ENCODE measurements at regions not wholly inside any gene's neighbourhood (a gene's known extent, or its start where the extent isn't known, plus 50 kb on each side); places are given as distances from the start of the nearest gene placed in this dataset.

DNA sequence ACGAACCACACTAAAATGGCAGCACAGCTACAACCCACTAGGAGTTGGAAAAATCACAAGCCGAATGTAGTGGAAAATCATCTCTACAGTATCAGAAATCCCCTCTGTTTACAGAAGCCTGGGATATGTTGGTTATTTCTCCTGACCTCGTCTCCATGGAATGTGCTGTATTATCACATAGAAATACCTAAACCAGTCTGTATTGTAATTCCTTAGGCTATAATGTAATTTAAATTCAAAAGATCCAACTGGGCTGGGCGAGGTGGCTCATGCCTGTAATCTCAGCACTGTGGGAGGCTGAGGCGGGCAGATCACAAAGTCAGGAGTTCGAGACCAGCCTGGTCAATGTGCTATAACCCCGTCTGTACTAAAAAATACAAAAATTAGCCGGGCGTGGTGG lies 244.8 kb upstream of the MPDZ start:
- DNase-seq: no peak

DNA sequence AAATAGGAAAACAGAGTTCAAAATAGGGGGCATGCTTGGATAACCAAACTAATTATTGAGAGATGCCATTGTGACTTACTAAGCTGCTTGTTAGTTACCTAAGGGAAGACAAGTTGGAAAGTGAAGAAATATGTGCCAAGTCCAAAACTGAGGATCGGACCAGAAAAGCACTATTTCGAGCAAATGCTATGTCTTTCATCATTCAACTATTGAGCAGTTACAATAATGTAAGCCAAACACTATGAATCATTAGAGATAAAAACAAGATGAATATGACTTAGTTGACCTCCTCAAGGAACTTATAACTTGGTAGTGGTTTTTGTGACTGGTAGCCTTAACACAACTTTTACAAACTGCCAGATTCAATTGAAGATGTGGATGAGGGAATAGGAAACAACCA lies 240.6 kb upstream of the MPDZ start:
- no peak for DNase-seq

DNA sequence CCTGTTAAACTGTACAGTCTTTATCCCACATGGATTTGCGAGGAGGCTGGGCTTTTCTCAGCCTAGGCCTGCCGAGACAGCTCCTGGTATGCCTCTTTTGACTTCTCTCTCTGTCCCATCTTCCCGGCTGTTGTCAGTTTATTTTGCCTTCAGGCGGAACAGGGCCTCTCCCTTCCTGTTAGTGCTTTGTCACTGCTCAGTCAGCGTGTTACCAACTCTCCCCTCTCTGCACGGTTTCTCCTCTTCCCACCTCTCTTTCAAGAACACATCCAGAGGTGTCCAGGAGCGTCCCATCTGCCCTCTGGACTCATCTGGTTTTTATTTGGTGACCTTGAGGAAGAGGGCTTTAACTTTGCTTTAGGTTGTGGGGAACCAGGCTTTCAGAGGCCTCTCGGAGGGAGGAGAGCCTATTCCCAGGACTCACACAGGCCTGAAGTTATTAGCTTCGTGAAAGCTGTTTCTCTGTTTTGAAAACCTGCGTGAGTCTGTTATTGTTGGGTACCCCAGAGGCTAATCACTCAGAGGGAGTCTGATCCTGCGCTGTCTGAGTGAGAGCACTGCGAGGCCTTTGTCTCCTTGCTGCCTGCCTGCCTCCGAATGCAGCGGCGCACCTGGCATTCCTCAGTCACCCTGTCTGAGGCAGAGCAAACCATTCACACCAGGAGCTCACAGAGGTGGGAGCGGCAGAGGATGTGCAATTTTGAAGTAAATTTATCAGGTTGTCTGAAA lies 234.4 kb upstream of the MPDZ start:
- DNase-seq: no peak

DNA sequence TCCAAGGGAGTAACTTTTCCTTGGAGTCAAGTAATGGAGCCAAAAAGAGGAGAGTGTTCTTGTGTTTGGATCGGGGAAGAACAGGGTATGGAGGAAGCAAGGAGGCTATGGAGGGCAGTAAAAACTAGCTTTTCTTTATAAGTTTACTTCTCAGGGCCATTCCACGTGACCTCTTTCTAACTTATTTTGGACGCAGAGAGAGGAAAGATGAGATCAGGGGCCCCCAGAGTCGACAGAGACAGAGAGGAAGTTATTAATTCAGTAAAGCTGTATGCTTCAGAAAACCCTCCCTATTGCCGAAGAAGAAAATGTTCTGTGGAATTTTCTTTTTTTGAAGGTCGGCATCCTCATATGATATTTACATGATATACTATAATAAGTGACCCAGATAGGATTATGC lies 233.8 kb upstream of the MPDZ start:
- DNase-seq: no peak

DNA sequence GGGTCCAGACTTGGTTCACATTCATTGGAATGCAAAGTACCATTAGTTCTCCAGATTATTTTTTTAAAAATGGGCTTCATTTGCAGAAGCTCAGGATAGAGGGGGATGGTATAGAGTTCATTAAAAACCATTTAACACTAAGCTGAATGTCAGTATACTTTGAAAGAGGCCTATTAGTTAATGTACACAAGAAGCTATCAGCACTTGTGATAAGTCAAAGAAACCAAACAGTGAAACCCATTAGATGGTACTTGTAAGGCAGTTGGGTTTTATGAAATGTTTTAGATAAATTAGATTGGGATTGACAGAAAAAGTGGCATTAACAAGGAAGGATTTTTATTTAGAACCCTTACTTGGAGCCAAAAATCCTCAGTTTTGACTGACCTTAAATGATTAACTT lies 229.2 kb upstream of the MPDZ start:
- DNase-seq: no peak

DNA sequence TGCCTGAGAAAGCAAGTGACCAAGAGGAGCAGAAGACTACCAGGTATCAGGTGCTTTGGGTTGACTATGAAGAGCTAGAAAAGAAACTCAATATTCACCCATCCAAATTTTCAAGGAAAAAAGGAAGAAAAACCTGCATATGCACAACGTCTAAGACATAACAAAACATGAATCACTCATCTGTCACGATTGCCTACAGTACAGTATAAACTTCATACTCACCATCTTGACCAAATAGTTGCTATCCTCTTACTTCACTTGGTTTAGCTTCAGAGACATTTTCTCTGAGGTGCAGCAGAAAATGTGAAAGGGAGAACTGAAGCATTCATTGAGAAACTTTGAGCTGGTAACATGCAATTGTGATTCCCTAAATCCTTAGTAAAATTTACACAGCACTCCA lies 228.6 kb upstream of the MPDZ start:
- no peak for DNase-seq

DNA sequence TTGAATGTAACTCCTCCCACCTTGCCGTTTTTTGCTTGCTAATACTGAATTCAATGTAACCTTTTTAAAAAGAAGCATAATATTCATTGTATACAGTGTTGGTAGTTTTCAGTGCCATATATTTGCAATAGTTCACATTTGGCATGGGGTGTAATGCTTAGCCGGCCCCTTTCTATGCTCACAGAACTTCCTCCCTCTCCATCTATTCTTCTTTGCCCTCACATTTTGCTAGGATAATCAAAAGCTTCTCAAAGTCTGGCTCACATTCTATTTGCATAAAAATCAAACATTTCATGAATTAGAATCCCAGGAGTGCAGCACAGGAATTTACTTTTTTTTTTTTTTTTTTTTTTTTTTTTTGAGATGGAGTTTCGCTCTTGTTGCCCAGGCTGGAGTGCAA lies 226.3 kb upstream of the MPDZ start:
- DNase-seq: no peak

DNA sequence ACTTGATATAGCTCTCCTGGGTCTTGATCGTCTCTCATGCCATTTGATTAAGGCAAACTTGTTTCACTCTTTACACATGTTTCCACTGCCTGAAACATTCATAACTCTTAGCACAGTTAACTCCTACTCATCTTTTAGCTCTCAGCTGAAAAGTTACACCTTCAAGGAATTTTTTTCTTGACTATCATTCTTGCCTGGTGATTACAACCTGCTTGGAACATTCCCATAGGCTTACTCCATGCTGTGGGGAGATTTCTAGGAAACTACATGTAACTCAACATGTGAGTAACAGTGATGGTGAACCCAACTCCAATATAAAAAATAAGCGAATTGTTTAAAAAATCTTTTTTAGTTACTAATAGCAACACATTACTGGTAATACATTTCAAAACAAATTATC lies 224.1 kb upstream of the MPDZ start:
- DNase-seq: no peak

DNA sequence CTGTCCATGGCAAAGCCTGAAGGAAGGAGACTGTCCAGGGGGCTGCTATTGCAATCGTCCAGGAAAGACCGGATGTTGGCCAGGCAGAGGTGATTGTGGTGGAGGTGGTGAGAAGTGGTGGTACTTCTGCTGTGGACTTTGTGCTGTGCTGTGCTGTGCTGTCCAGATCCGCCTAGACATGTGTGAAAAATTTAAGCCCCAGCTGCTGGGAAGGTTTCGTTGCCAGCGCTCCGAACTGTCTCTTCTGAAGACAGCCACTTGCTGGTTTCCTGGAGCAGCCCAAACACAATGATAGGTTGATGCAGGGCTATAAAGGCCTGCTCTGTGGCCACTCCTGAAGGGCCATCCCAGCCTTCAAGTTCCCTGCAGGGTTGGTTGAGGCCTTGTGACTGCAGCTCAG lies 223.0 kb upstream of the MPDZ start:
- no peak for DNase-seq

DNA sequence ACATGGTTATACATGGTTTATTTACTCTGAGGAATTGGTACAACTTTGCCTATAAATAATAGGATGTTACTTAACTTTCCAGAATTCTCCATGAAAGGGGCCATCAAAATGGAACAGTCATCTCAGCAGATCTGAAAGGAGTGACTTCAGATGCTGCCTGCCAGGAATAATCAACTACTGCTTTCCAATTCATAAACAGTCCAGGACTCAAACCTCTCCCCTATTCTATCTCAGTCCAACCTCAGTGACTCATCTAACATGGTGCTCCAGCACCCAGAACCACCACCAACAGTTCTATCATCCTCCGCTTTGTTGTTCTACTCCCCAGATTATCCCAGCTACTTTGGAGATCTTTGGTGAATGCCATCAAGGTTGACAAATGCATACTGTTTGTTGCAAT lies 221.5 kb upstream of the MPDZ start:
- no peak for DNase-seq

DNA sequence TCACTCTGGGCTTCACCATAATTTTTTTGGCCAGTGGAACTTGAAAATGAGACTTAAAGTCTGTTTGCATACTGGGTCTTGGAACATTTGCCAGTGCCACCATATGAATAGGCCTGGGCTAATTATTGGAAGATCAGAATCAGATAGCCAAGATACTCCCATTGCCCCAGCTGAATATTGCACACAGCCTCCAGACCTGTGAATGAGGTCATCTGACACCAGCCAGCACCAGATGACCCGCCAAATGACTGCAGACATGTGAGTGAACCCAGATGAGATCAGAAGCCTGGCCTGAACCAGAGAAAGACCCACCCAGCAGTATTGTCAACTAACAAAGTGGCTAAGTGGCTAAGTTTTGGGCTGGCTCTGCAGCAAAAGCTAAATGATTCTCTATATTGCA lies 220.5 kb upstream of the MPDZ start:
- no peak for DNase-seq

DNA sequence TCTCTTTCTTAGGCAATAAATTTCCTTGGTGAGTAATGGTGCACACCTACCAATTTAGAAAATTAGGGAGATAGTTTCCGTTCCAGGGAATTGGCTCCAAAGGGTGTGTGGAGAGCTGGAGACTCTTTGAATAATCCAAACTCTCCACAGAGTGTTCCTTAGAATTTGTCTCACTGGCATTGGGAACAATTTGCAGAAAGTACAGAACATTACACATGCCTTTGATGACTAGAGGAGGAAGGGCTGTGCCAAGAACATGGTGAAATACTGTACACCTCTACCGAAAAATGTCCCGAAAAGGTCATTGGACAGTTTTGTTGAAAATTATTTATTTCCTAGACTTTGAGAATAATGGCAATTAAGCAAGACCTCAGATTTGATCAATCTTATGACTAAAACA lies 214.2 kb upstream of the MPDZ start:
- DNase-seq: no peak

DNA sequence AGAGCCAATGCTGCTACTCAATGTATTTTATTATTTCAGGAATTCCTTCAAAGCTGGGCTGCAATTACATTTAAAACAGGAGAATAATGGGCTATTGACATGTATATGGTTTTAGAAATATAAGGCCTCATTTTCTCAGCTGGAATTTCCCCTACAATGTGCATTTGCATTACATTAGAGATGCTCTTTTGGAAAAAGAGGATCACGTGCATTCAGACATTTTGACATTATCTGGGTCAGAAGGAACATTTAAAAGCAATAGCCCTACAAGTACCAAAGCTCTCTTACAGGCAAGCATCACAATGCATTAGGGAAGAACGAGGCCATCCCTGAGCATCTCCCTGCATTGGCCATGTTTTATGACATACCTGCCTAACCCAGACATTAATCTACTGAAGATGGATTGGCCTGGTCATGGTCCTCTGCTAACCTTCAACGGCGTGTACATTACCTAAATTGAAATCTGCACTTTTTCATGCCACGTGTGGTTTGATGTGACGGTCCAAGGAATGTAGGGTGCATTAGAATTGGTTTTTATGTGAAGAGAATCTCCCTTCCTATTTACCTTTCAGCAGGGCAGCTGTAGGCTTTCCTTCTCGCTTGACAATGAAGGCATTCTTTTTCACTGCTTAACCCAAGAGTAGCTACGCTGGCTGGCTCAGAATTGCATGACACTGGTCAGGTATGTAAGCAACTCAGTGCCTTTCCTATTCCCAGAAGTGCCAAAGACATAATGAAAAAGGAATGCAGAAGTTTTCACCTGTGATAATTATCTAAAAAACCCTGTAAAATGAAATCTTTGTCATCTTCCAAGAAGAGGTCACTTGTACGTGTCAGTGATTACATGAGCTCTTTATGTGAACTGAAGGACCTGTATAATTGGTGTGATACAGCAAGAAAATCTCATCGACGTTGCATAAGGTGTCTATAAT lies 212.3 kb upstream of the MPDZ start:
- DNase-seq: no peak

DNA sequence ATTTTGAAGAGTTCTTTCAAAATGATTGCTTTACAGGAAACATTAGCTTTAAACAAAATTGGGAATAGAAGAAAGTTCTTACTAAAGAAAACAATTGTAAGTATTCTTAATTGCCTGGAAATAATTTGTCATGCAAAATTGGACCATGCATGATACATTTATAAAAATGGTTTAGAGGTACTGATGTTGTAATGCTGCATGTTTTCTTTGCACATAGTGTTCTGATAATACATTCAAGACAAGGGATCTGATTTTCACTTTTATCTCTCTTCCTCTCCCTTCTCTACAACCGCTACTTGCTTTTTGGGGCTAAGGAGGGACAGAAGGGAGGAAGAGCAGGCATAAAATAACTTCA lies 211.6 kb upstream of the MPDZ start:
- no peak for DNase-seq

DNA sequence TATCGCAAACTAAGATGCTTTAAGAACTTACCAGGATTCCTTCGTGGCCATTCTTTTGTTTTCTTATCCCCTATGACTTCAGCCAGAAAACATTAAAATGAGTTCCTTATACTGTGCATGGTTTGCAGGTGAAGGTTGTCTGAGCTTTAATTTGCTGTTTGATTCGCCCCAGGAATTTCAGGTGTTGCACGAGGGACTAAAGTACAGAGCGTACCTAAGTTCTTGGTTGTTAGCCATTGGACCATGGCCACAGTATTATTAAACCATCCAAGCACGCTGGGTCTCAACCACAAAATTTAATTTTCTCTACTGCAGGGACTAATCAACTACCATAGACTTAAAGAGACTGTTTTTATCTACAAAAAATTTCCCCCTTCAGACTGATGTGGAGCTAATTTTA lies 208.4 kb upstream of the MPDZ start:
- no peak for DNase-seq

DNA sequence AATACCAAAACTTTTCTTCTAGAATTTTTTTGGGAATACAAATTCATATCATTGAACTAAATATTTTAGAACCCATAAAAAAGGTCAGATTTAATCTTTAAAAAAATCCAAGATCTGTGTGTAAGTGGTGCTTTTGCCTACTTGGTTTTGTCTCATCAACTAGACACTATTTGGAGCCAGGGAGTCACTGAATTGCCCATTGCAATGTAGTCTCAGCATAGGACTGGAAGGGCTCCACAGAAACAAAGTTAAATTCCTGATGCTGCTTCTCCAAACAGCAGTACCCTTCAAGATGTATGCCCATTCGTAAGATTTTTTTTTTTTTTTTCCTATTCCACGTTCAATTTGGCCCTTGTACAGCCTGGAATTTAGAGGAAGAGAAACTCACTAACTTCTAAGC lies 208.0 kb upstream of the MPDZ start:
- no peak for DNase-seq

DNA sequence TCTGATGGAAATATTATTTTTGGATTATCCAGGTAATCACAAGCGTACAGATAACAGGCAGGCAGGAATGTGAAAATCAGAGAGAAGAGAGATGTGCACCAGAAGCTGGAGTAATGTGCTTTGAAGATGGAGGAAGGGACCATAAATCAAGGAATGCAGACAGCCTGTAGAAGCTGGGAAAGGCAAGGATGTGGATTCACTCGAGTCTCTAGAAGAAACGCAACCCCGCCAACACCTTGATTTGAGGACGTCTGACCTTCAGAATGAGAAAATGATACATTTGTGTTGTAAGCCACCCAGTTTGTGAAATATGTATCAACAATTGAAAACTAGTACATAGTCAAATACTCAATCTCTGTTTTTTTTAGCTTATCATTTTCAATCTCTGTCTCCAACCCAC lies 207.6 kb upstream of the MPDZ start:
- DNase-seq: no peak

DNA sequence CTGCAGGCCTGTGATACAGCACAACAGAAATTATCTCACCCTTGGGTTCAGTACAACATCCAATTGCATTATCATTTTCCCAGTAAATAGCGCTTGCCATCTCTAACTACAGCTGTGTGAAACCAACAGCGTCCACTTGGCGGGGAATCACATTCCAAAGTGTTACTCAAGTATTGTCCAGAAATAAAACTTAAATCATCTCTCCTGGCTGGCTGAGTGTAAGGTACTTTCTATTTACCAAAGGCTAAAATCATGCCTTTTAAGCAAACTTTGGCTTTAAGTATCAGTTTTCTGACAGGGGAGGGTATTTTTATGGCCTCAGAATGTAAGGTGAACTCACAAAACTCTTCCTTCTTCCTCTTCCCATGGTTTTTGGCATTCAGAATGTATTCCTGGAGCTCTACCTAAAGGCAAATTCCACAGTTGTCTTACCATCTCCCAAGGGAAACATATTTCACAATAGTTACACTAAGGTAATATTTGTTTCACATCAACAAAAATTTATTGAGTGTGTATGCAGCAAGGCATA lies 205.6 kb upstream of the MPDZ start:
- no peak for DNase-seq

DNA sequence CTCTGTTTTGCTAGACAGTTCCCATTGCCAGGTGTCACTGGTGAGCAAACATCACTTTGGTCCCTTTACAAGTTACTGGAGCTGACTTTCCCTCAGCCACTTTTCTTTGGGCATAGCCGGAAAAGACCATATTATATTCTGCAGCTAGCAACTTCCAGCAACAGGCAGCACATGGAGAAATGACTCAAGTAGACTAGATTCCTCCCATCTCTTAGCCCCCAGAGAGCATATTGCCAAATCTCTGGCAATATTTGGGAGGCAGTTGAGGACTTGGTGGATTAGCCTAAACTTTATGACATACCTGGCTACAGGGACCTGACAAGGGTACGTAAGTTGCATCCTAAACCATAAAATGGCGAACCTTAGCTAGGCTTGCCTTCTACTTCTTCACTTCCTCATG lies 204.7 kb upstream of the MPDZ start:
- DNase-seq: no peak

DNA sequence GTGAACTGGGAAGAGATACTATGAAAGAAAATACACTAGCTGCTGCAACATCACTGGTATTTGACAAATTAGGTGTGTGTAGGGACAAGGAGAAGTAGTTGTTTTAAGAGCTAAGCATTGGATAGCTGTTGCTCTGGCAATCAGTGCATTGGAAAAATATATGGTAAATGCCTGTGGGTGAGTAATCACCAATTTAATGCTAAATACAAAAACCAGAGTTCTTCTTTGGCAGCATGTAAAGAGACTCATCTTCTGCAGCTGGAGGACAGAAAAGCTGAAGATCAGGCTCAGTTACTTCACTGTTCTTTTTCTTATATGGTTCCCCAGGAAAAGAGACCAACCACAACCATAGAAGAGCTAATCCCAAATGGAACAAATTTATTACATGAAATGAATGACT lies 201.8 kb upstream of the MPDZ start:
- no peak for DNase-seq

DNA sequence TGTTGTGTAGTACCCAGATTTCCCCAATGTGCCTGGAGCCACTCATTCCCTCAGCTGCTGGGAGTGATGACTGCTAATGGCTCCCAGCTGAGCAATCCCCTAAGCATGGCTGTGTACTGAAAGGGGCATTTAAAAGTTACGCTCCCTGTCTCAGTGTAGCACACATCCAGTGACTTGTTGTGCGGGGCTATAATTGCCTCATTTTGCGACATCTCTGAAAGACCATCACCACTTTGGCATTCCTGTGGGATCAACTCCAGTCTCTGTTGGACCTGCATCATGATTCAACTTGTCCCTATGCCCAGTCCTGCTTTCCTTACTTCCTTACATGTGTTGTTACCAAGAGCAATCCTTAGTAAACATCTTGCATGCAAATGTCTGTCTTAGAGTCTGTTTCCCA lies 201.2 kb upstream of the MPDZ start:
- no peak for DNase-seq

DNA sequence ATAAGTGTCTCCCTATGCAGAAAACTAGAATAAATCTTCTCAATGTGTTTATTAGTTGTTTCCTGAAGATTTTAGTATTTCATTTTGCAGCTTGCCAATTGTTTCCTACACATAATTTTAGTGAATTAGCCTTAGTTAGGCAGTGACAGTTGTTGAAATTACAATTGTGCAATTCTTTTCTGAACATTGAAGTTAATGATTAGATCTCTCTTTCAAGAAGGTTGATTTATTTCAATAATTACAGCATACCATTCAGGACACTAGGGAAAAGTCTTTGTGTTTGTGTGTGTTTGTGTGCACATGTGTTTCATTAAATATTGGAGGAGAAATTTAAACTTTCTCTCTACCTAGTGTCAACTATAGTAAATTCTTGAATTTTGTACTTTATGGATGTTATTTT lies 199.6 kb upstream of the MPDZ start:
- DNase-seq: no peak

DNA sequence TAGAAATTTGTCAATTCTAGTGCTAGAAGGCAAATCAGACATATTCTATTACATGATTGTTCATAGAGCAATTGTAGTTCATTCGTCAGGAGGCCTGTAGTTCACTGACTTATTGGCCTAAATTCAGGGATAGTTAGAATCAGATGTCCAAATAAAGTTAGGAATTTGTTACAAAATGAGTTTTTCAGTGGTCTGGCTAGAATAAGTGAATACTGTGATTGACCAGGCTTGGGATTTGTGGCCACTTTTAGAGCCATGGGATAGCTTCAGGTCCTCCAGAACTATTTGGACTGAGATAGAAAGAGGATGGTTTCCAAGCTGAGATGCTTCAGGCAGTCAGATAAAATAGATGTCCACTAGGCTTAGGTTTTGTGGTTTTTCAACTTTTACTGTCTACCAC lies 199.1 kb upstream of the MPDZ start:
- no peak for DNase-seq

DNA sequence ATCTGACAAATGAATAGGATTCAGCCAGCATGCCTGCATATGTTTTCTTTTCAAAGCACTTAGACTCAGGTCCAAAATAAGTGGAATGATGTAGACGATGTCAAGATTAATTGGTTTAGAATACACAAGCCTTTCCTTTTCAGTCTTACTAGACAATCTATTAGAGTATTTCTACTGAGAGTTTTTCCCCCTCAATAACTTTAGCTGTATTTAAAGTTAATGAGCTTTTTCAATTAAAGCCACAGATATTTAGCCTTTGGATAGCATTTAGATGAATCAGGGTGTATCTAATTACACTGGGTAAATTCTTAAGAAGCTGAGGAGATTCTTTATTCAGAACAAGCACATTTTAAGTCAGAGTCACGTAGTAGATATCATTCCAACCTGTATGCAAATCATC lies 198.7 kb upstream of the MPDZ start:
- DNase-seq: no peak

DNA sequence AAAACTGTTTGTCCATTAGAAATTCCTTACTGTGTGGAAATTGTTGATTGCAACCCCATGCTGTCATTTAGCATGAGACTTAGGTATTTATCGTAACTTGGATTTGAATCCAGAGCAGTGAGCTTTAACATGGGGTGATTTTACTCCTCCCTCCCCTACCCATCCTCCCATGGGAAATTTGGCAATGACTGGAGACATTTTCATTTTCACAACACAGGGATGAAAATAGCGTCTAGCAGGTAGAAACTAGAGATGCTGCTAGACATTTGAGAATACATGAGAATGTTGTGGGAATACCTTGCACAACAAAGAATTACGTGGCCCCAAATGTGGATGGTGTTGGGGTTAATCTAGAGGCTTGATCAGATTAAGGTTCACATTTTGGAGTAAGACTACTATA lies 191.3 kb upstream of the MPDZ start:
- DNase-seq: no peak
